ENCODE measurements at regions not wholly inside any gene's neighbourhood (a gene's known extent, or its start where the extent isn't known, plus 50 kb on each side); places are given as distances from the start of the nearest gene placed in this dataset.

DNA sequence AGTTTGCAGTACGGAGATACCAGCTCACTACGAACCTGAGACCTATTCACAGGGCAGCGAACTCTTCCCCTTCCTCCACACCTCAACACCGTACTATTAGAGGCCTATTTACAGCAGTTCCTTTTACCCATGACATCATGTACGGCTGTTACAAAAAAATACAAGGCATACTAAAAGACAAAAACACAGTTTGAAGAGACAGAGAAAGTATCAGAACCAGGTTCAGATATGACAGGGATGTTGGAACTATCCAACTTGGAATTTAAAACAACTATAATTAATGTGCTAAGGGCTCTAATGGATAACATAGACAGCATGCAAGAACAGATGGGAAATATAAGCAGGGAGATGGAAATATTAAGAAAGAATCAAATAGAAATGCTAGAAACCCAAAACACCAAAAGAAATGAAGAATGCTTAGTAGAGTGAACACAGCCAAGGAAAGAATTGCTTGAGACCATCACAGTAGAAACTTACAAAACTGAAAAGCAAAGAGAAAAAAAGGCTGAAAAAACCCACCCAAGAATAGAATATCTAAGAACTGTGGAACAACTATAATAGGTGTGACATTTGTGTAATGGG is 99.2 kb upstream of the ZNF521 start:
- Mint-ChIP-seq H3K9me3 (peaks cover 24% of the 10 kb centered on the region), H3K27ac (no peak overlapping the region), H3K4me3 (no peak overlapping the region), H3K27me3 (ENCODE audit: insufficient read depth) (no peaks in the 10 kb centered on the region), H3K36me3 (ENCODE audit: low read depth) (no peaks in the 10 kb centered on the region), H3K4me1 (ENCODE audit: low read depth) (no peaks in the 10 kb centered on the region)
- DNase-seq: no peak
- TF ChIP-seq, protein P1, sequence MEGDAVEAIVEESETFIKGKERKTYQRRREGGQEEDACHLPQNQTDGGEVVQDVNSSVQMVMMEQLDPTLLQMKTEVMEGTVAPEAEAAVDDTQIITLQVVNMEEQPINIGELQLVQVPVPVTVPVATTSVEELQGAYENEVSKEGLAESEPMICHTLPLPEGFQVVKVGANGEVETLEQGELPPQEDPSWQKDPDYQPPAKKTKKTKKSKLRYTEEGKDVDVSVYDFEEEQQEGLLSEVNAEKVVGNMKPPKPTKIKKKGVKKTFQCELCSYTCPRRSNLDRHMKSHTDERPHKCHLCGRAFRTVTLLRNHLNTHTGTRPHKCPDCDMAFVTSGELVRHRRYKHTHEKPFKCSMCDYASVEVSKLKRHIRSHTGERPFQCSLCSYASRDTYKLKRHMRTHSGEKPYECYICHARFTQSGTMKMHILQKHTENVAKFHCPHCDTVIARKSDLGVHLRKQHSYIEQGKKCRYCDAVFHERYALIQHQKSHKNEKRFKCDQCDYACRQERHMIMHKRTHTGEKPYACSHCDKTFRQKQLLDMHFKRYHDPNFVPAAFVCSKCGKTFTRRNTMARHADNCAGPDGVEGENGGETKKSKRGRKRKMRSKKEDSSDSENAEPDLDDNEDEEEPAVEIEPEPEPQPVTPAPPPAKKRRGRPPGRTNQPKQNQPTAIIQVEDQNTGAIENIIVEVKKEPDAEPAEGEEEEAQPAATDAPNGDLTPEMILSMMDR (IDR thresholded peaks at IDR 0.05): no peak

DNA sequence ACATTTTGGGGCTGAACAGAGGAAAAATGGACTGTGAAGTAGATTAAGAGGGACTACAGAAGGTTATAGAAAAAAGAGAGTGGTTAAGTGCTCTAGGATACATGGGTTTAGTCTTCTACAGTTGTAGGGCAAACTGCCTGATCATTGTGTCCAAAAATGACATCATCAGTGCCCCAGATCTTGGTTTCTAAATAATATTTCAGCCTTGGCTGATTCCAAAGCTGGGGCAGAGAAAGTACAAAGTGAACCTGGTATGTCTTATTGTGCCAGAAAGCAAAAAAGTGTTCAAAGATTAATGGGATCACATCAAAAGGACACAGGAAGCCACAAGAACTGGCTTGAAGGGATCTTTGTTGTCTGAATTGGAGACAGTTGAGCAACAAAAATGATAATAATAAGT is 97.1 kb upstream of the ZNF521 start:
- H3K36me3 Mint-ChIP-seq (ENCODE audit: low read depth): no peaks in the 10 kb centered on the region
- no peak for DNase-seq
- no peak overlapping the region for H3K27ac Mint-ChIP-seq
- H3K27me3 Mint-ChIP-seq (ENCODE audit: insufficient read depth): no peaks in the 10 kb centered on the region
- peaks cover 24% of the 10 kb centered on the region for H3K9me3 Mint-ChIP-seq
- H3K4me3 Mint-ChIP-seq: no peak overlapping the region
- no peaks in the 10 kb centered on the region for H3K4me1 Mint-ChIP-seq (ENCODE audit: low read depth)
- TF ChIP-seq, protein P1 (IDR thresholded peaks at IDR 0.05): no peak

DNA sequence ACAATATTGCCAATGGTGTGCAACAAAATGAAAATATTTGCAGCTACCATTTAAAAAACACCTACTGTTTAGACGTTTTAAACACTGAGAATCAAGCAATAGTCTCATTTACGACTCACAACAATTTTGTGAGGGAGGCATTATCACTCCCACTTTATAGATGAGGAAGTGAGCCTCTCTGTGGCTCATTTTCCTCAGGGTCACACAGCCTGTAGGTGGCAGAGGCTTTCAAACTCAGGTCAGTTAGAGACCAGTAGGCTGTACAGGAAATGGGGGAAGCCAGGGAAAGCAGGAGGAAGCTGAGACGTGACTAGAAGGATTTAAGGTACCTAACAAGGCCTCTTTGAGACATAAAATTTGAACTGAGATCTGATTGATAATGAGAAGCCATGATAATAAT is 95.0 kb upstream of the ZNF521 start:
- no peak overlapping the region for H3K27ac Mint-ChIP-seq

DNA sequence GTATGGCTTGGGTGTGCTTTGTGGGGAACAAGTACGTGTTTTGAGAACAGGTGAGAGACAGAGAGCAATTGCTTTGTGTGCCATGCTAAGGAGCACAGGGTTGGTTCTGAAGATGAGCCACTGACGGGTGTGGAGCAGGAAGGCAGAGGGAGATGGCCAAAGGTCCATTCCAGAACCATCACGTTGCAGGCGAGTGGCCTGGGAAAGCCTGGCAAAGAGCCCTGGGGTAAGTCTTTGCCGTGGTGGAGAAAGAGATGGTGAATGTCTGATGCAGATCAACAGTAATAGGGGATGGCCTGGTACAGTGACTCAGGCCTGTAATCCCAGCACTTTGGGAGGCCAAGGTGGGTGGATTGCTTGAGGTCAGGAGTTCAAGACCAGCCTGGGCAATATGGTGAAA is 93.5 kb upstream of the ZNF521 start:
- H3K27me3 Mint-ChIP-seq (ENCODE audit: insufficient read depth): no peaks in the 10 kb centered on the region
- TF ChIP-seq, protein P1 (IDR thresholded peaks at IDR 0.05): no peak
- DNase-seq: no peak
- no peak overlapping the region for H3K4me3 Mint-ChIP-seq
- H3K9me3 Mint-ChIP-seq: peaks cover 9% of the 10 kb centered on the region
- H3K4me1 Mint-ChIP-seq (ENCODE audit: low read depth): no peaks in the 10 kb centered on the region
- H3K27ac Mint-ChIP-seq: no peak overlapping the region
- no peaks in the 10 kb centered on the region for H3K36me3 Mint-ChIP-seq (ENCODE audit: low read depth)

More for the DNA sequence above, 95.0 kb upstream of the ZNF521 start:
- no peak for DNase-seq
- Mint-ChIP-seq H3K9me3 (peaks cover 19% of the 10 kb centered on the region), H3K4me3 (no peak overlapping the region), H3K4me1 (ENCODE audit: low read depth) (no peaks in the 10 kb centered on the region), H3K27me3 (ENCODE audit: insufficient read depth) (no peaks in the 10 kb centered on the region), H3K36me3 (ENCODE audit: low read depth) (no peaks in the 10 kb centered on the region)
- TF ChIP-seq, protein P1 (IDR thresholded peaks at IDR 0.05): no peak

DNA sequence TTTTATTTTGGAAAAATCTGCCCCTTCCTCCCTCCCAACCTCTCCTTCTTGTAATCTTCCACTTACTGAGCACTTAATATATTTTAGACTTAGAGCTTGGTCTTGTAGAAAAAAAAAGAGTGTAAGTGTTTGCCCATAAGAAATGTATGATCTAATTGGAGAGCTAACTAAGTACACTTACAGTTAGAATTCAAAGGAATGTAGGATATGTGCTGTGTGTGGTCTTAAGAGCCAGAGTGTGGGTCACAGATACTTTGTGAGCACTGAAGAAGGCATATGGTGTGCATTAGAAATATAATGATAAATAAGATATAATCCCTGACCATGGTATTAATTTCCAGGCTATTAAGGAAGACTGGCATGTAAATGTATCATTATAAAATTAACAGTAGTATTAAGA is 91.8 kb upstream of the ZNF521 start:
- no peak overlapping the region for H3K27ac Mint-ChIP-seq
- H3K4me1 Mint-ChIP-seq (ENCODE audit: low read depth): no peaks in the 10 kb centered on the region
- no peak for DNase-seq
- TF ChIP-seq, protein P1 (IDR thresholded peaks at IDR 0.05): no peak
- no peaks in the 10 kb centered on the region for H3K36me3 Mint-ChIP-seq (ENCODE audit: low read depth)
- H3K27me3 Mint-ChIP-seq (ENCODE audit: insufficient read depth): no peaks in the 10 kb centered on the region
- no peak overlapping the region for H3K4me3 Mint-ChIP-seq
- H3K9me3 Mint-ChIP-seq: peaks cover 6% of the 10 kb centered on the region
